HG03520 (cell line): ENCODE measurements at regions not wholly inside any gene's neighbourhood (a gene's known extent, or its start where the extent isn't known, plus 50 kb on each side); places are given as distances from the start of the nearest gene placed in this dataset.
"Not testable (repeated sequence)": the region's sequence is repeated elsewhere in the genome, so short reads cannot be mapped to it uniquely, and the experiment has no call there.

Experiments
- ATAC-seq: cut with Tn5 transposase; IDR thresholded peaks from one replicate; pipeline ENCODE4 v1.9.1; 2021; ENCODE audit warnings: mild to moderate bottlenecking, moderate library complexity; ENCODE audit not compliant: unreplicated experiment

GRCh38 chr14:55766071-55766470 lies 186.1 kb downstream of the KTN1 start:
- no peak for ATAC-seq

GRCh38 chr14:55767286-55767685 lies 187.3 kb downstream of the KTN1 start:
- ATAC-seq: no peak

- ATAC-seq: no peak
Measured at GRCh38 chr14:55769877-55770276, 189.9 kb downstream of the KTN1 start.

- ATAC-seq: no peak
Measured at GRCh38 chr14:55771242-55771981, 191.4 kb downstream of the KTN1 start.

- ATAC-seq: no peak
Measured at GRCh38 chr14:55772486-55772885, 192.5 kb downstream of the KTN1 start.

GRCh38 chr14:55773312-55773711 lies 193.3 kb downstream of the KTN1 start:
- ATAC-seq: no peak

- ATAC-seq: no peak
Measured at GRCh38 chr14:55773984-55774545, 194.1 kb downstream of the KTN1 start.

- ATAC-seq: no peak
Measured at GRCh38 chr14:55777877-55778276, 197.9 kb downstream of the KTN1 start.

- no peak for ATAC-seq
Measured at GRCh38 chr14:55780156-55780946, 200.3 kb downstream of the KTN1 start.

- ATAC-seq: no peak
Measured at GRCh38 chr14:55781046-55781445, 201.0 kb downstream of the KTN1 start.

- no peak for ATAC-seq
Measured at GRCh38 chr14:55782166-55782565, 202.2 kb downstream of the KTN1 start.

- no peak for ATAC-seq
Measured at GRCh38 chr14:55789406-55789805, 209.4 kb downstream of the KTN1 start.

GRCh38 chr14:55794655-55795595 lies 214.9 kb downstream of the KTN1 start:
- ATAC-seq: no peak

- not testable (repeated sequence) for ATAC-seq
Measured at GRCh38 chr14:55796513-55796912, 216.5 kb downstream of the KTN1 start.

- ATAC-seq: no peak
Measured at GRCh38 chr14:55798406-55798805, 218.4 kb downstream of the KTN1 start.

- no peak for ATAC-seq
Measured at GRCh38 chr14:55799508-55800095, 219.6 kb downstream of the KTN1 start.

GRCh38 chr14:55800156-55800785 lies 220.3 kb downstream of the KTN1 start:
- no peak for ATAC-seq

- no peak for ATAC-seq
Measured at GRCh38 chr14:55801121-55801520, 221.1 kb downstream of the KTN1 start.

GRCh38 chr14:55802986-55803872 lies 223.2 kb downstream of the KTN1 start:
- no peak for ATAC-seq
